SK-N-SH (cell line): ENCODE measurements at regions not wholly inside any gene's neighbourhood (a gene's known extent, or its start where the extent isn't known, plus 50 kb on each side); places are given as distances from the start of the nearest gene placed in this dataset.

Experiments
- CTCF ChIA-PET: fragments of 300-600, 350-600 bp; formaldehyde crosslinking; extraction: SDS; loops from one replicate; lab custom pipeline; 2021; lab: Yijun Ruan, JAX
- POLR2A ChIA-PET: fragments of 350-600 bp; sonication (Branson Sonifier 250); formaldehyde crosslinking; extraction: SDS; loops from one replicate; lab custom pipeline; 2020; ENCODE audit warnings: antibody characterized with exemption, inconsistent platforms; lab: Yijun Ruan, JAX
- DNase-seq: peaks from one replicate; pipeline ENCODE4 v3.0.0; 2012
- H2AFZ ChIP-seq: fragments of 200-600 bp; sonication (generic); 2 replicates; pipeline ENCODE4 v1.8.1; 2016; ENCODE audit warnings: antibody characterized with exemption, mild to moderate bottlenecking, low read depth
- H3F3A ChIP-seq: fragments of 200-600 bp; sonication (generic); replicated peaks from 2 replicates; pipeline ENCODE3; 2016; ENCODE audit warnings: antibody characterized with exemption, mild to moderate bottlenecking; ENCODE audit not compliant: insufficient read depth
- H3K27ac ChIP-seq, 2 experiments: fragments of 200-500 bp in 1 of 2; fragments of 200-600 bp in 1 of 2; sonication (Bioruptor generic) in 1 of 2; sonication (generic), shearing (Covaris generic) in 1 of 2; 2 replicates each; pipeline versions ENCODE4 v1.5.1 to v1.6.1; 2014 to 2016; ENCODE audit warnings: low read depth in 2 of 2, inconsistent platforms in 1 of 2, low read length in 1 of 2, mild to moderate bottlenecking in 1 of 2, mixed read lengths in 1 of 2
- H3K27me3 ChIP-seq: fragments of 200-600 bp; sonication (generic), shearing (Covaris generic); 2 replicates; pipeline ENCODE4 v1.6.1; 2016; ENCODE audit warnings: mixed run types; ENCODE audit not compliant: insufficient read depth
- H3K36me3 ChIP-seq, 2 experiments: fragments of 200-500 bp in 1 of 2; fragments of 200-600 bp in 1 of 2; sonication (Bioruptor generic) in 1 of 2; sonication (generic) in 1 of 2; replicated peaks in 1 of 2; 2 replicates each; pipeline versions ENCODE3 to v1.5.1; 2014 to 2016; ENCODE audit warnings: low read length in 1 of 2, mild to moderate bottlenecking in 1 of 2; ENCODE audit not compliant: insufficient read depth in 2 of 2, control insufficient read depth in 1 of 2
- H3K4me1 ChIP-seq, 2 experiments: fragments of 200-500 bp in 1 of 2; fragments of 200-600 bp in 1 of 2; sonication (Bioruptor generic) in 1 of 2; sonication (generic), shearing (Covaris generic) in 1 of 2; 2 replicates each; pipeline versions ENCODE4 v1.5.1 to v1.6.1; 2014 to 2016; ENCODE audit warnings: low read depth in 1 of 2, low read length in 1 of 2, mixed run types in 1 of 2; ENCODE audit not compliant: insufficient read depth in 2 of 2, control insufficient read depth in 1 of 2
- H3K4me2 ChIP-seq: fragments of 200-600 bp; sonication (generic), shearing (Covaris generic); 2 replicates; pipeline ENCODE4 v1.6.1; 2017; ENCODE audit warnings: mixed run types
- H3K4me3 ChIP-seq, 2 experiments: fragments of 200-500 bp in 1 of 2; fragments of 200-600 bp in 1 of 2; sonication (Bioruptor generic) in 1 of 2; sonication (generic), shearing (Covaris generic) in 1 of 2; 2 replicates each; pipeline versions ENCODE4 v1.5.1 to v1.8.1; 2014 to 2016; ENCODE audit warnings: low read depth in 2 of 2, inconsistent platforms in 1 of 2, low read length in 1 of 2, mild to moderate bottlenecking in 1 of 2, mixed read lengths in 1 of 2, moderate library complexity in 1 of 2
- H3K79me2 ChIP-seq: fragments of 200-600 bp; sonication (generic); 2 replicates; pipeline ENCODE4 v1.8.1; 2017; ENCODE audit warnings: mild to moderate bottlenecking; ENCODE audit not compliant: insufficient read depth
- H3K9ac ChIP-seq: fragments of 200-600 bp; sonication (generic); 2 replicates; pipeline ENCODE4 v1.6.1; 2017; ENCODE audit warnings: mixed run types
- H3K9me2 ChIP-seq: fragments of 200-600 bp; sonication (generic); 2 replicates; pipeline ENCODE4 v1.6.1; 2017; ENCODE audit warnings: mixed run types
- H3K9me3 ChIP-seq: fragments of 200-600 bp; sonication (generic); 2 replicates; pipeline ENCODE4 v1.6.1; 2017; ENCODE audit warnings: mixed run types, mild to moderate bottlenecking, moderate library complexity
- H4K20me1 ChIP-seq: fragments of 200-600 bp; sonication (generic); 2 replicates; pipeline ENCODE4 v1.6.1; 2017; ENCODE audit warnings: mild to moderate bottlenecking, mixed run types; ENCODE audit not compliant: insufficient read depth
- FOSL2 ChIP-seq: IDR thresholded peaks from 2 replicates; pipeline ENCODE4 v1.4.0; 2012; ENCODE audit warnings: low read depth, mild to moderate bottlenecking, moderate library complexity, borderline replicate concordance
- FOXM1 ChIP-seq: IDR thresholded peaks from 2 replicates; pipeline ENCODE4 v1.4.0; 2012; ENCODE audit warnings: low read depth, mild to moderate bottlenecking
- GABPA ChIP-seq: IDR thresholded peaks from 2 replicates; pipeline ENCODE4 v1.4.0; 2012; ENCODE audit warnings: low read depth, mild to moderate bottlenecking
- GATA2 ChIP-seq: sonication (generic); formaldehyde crosslinking; IDR thresholded peaks from 2 replicates; pipeline ENCODE4 v1.5.0; 2020; ENCODE audit warnings: mild to moderate bottlenecking, missing genetic modification reagents
- NRF1 ChIP-seq: IDR thresholded peaks from 2 replicates; pipeline ENCODE4 v1.6.1; 2012; ENCODE audit warnings: low read depth, mild to moderate bottlenecking, low read length
- RCOR1 ChIP-seq: fragments of 150-350 bp; IDR thresholded peaks from 2 replicates; pipeline ENCODE4 v1.6.1; 2017; ENCODE audit warnings: antibody characterized with exemption, low read length
- RFX5 ChIP-seq: IDR thresholded peaks from 2 replicates; pipeline ENCODE4 v1.6.1; 2012; ENCODE audit warnings: mild to moderate bottlenecking, improper control_type of control experiment, low read length
- RXRA ChIP-seq: IDR thresholded peaks from 2 replicates; pipeline ENCODE4 v1.4.0; 2012; ENCODE audit warnings: low read depth, mild to moderate bottlenecking, borderline replicate concordance
- SIN3A ChIP-seq: IDR thresholded peaks from 2 replicates; pipeline ENCODE4 v1.6.1; 2012; ENCODE audit warnings: low read depth, mild to moderate bottlenecking, low read length, moderate library complexity, borderline replicate concordance
- TCF12 ChIP-seq: IDR thresholded peaks from 2 replicates; pipeline ENCODE4 v1.4.0; 2012
- TEAD4 ChIP-seq: IDR thresholded peaks from 2 replicates; pipeline ENCODE4 v1.4.0; 2012; ENCODE audit warnings: mild to moderate bottlenecking, borderline replicate concordance; ENCODE audit not compliant: insufficient read depth
- YY1 ChIP-seq: IDR thresholded peaks from 2 replicates; pipeline ENCODE4 v1.4.0; 2012; ENCODE audit warnings: low read depth, mild to moderate bottlenecking
- WGBS: methylation state at CpG from one replicate; pipeline ENCODE4 v1.1.6; 2017; ENCODE audit warnings: low lambda C conversion rate; 5-methylcytosine and 5-hydroxymethylcytosine counted together
- TF ChIP-seq, protein P1 (sequence below): IDR thresholded peaks from 2 replicates; pipeline ENCODE4 v1.4.0; 2012; ENCODE audit warnings: low read depth, borderline replicate concordance
- TF ChIP-seq, protein P2 (sequence below): IDR thresholded peaks from 2 replicates; pipeline ENCODE4 v1.6.1; 2012; ENCODE audit warnings: mild to moderate bottlenecking, low read depth, low read length, moderate library complexity
- TF ChIP-seq, protein P3 (sequence below): fragments of 200-600 bp; sonication (generic); IDR thresholded peaks from 2 replicates; pipeline ENCODE4 v1.6.1; 2017; ENCODE audit warnings: antibody characterized with exemption, mild to moderate bottlenecking, moderate library complexity

DNA sequence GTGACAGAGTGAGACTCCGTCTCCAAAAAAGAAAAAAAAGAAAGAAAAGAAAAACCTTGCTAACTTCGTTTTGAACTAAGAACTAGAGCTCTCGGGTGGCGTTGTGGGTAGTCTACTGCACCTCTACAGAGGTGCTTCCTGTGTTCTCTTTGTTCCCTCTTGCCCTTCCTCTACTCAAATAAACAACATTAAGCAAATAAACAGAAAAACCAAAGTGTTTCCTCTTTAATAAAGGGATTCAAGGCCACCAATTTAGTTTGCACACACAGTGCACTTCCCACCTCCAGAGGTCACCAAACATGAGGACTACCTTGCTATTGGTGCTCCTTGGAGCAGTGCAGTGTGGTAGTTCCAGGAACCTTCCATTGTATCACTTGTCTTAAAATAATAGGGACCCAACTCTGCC lies 354.2 kb upstream of the TBL1XR1 start:
- H3K27ac ChIP-seq: no peak overlapping the region
- H3K9me3 ChIP-seq: no peaks in the 10 kb centered on the region
- no peak overlapping the region for H3K9ac ChIP-seq
- H3F3A ChIP-seq: no peaks in the 10 kb centered on the region
- POLR2A ChIA-PET: interaction anchor here (1.7 kb wide), 1 partner anchor 13 kb away, joined by 3 read pairs; no protein-coding TSS in a partner anchor
- H4K20me1 ChIP-seq: no peaks in the 10 kb centered on the region
- H3K4me2 ChIP-seq: no peak overlapping the region
- no peak for DNase-seq
- H3K9me2 ChIP-seq: no peaks in the 10 kb centered on the region
- CTCF ChIA-PET: no interaction called here
- 91% methylated on average over 4 of the region's 4 CpGs for WGBS
- no peaks in the 10 kb centered on the region for H3K27me3 ChIP-seq
- TF ChIP-seq FOXM1 (no peak), RFX5 (no peak), YY1 (no peak), NRF1 (no peak), RCOR1 (no peak), RXRA (no peak), FOSL2 (no peak), GATA2 (CRISPR knock-in tag) (no peak), TEAD4 (no peak), TCF12 (no peak), SIN3A (no peak), GABPA (no peak)
- TF ChIP-seq, protein P1, sequence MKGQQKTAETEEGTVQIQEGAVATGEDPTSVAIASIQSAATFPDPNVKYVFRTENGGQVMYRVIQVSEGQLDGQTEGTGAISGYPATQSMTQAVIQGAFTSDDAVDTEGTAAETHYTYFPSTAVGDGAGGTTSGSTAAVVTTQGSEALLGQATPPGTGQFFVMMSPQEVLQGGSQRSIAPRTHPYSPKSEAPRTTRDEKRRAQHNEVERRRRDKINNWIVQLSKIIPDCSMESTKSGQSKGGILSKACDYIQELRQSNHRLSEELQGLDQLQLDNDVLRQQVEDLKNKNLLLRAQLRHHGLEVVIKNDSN: no peak
- TF ChIP-seq, protein P2, sequence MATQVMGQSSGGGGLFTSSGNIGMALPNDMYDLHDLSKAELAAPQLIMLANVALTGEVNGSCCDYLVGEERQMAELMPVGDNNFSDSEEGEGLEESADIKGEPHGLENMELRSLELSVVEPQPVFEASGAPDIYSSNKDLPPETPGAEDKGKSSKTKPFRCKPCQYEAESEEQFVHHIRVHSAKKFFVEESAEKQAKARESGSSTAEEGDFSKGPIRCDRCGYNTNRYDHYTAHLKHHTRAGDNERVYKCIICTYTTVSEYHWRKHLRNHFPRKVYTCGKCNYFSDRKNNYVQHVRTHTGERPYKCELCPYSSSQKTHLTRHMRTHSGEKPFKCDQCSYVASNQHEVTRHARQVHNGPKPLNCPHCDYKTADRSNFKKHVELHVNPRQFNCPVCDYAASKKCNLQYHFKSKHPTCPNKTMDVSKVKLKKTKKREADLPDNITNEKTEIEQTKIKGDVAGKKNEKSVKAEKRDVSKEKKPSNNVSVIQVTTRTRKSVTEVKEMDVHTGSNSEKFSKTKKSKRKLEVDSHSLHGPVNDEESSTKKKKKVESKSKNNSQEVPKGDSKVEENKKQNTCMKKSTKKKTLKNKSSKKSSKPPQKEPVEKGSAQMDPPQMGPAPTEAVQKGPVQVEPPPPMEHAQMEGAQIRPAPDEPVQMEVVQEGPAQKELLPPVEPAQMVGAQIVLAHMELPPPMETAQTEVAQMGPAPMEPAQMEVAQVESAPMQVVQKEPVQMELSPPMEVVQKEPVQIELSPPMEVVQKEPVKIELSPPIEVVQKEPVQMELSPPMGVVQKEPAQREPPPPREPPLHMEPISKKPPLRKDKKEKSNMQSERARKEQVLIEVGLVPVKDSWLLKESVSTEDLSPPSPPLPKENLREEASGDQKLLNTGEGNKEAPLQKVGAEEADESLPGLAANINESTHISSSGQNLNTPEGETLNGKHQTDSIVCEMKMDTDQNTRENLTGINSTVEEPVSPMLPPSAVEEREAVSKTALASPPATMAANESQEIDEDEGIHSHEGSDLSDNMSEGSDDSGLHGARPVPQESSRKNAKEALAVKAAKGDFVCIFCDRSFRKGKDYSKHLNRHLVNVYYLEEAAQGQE: no peak
- TF ChIP-seq, protein P3, sequence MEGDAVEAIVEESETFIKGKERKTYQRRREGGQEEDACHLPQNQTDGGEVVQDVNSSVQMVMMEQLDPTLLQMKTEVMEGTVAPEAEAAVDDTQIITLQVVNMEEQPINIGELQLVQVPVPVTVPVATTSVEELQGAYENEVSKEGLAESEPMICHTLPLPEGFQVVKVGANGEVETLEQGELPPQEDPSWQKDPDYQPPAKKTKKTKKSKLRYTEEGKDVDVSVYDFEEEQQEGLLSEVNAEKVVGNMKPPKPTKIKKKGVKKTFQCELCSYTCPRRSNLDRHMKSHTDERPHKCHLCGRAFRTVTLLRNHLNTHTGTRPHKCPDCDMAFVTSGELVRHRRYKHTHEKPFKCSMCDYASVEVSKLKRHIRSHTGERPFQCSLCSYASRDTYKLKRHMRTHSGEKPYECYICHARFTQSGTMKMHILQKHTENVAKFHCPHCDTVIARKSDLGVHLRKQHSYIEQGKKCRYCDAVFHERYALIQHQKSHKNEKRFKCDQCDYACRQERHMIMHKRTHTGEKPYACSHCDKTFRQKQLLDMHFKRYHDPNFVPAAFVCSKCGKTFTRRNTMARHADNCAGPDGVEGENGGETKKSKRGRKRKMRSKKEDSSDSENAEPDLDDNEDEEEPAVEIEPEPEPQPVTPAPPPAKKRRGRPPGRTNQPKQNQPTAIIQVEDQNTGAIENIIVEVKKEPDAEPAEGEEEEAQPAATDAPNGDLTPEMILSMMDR: no peak
- no peak overlapping the region for H2AFZ ChIP-seq
- peaks cover 0 to 13% of the 10 kb centered on the region in 2 experiments; a peak in 1 of 4 replicates for H3K4me1 ChIP-seq
- no peaks in the 10 kb centered on the region for H3K79me2 ChIP-seq
- no peak overlapping the region for H3K4me3 ChIP-seq
- H3K36me3 ChIP-seq: no peaks in the 10 kb centered on the region
